GM12878 (cell line): ENCODE measurements at regions not wholly inside any gene's neighbourhood (a gene's known extent, or its start where the extent isn't known, plus 50 kb on each side); places are given as distances from the start of the nearest gene placed in this dataset.

Source experiments
- ATAC-seq: fragments of 200-7000 bp; cut with Tn5 transposase; 3 replicates; pipeline ENCODE4 v1.9.1; 2020; ENCODE audit warnings: mild to moderate bottlenecking, moderate library complexity
- BruUV-seq: library from RNA; stranded (reverse); fragments of 400-500 nt; replicated peaks from 2 replicates; lab custom pipeline; 2021; lab: Mats Ljungman, UMichigan
- CTCF ChIA-PET: fragments of 300-600 bp; sonication (Branson Sonifier 250); formaldehyde crosslinking; extraction: SDS; loops from one replicate; lab custom pipeline; 2021; ENCODE audit warnings: inconsistent platforms; lab: Yijun Ruan, JAX
- POLR2A ChIA-PET: fragments of 350-600 bp; formaldehyde crosslinking; extraction: SDS; loops from one replicate; lab custom pipeline; 2021; ENCODE audit warnings: inconsistent platforms; lab: Charles Lee
- RAD21 ChIA-PET: fragments of 300-600 bp; sonication (Branson Sonifier 250); formaldehyde crosslinking; loops from one replicate; lab custom pipeline; 2023; ENCODE audit warnings: antibody characterized with exemption; ENCODE audit not compliant: unreplicated experiment; lab: Charles Lee
- SMC1A ChIA-PET: fragments of 300-600 bp; sonication (Branson Sonifier 250); formaldehyde crosslinking; loops from one replicate; lab custom pipeline; 2023; ENCODE audit not compliant: unreplicated experiment, uncharacterized antibody; lab: Charles Lee
- DNase-seq: peaks from one replicate; pipeline ENCODE4 v3.0.0-alpha.2; 2011; ENCODE audit warnings: low read depth, low spot score
- FAIRE-seq: peaks from 3 replicates; lab custom pipeline; 2011; peaks lifted over from hg19 to GRCh38; lab: Jason Lieb, UNC
- H2AFZ ChIP-seq: 2 replicates; pipeline ENCODE4 v1.6.0; 2011; ENCODE audit warnings: low read depth, low read length, control low read depth; ENCODE audit not compliant: control insufficient read depth
- H3K27ac ChIP-seq: 2 replicates; pipeline ENCODE4 v1.5.1; 2011; ENCODE audit warnings: control low read depth; ENCODE audit not compliant: control insufficient read depth, insufficient read depth
- H3K27me3 ChIP-seq, 2 experiments: replicated peaks in 1 of 2; 2 replicates each; pipeline versions ENCODE4 v1.6.0 to v1.6.1; 2011; ENCODE audit warnings: low read length in 1 of 2; ENCODE audit not compliant: control insufficient read depth in 2 of 2, insufficient read depth in 2 of 2
- H3K36me3 ChIP-seq, 2 experiments: 2 replicates each; pipeline ENCODE4 v1.5.1; 2011; ENCODE audit warnings: low read length in 1 of 2; ENCODE audit not compliant: control insufficient read depth in 2 of 2, insufficient read depth in 2 of 2
- H3K4me1 ChIP-seq: 2 replicates; pipeline ENCODE4 v1.6.1; 2011; ENCODE audit warnings: mild to moderate bottlenecking, low read length, moderate library complexity, mixed read lengths; ENCODE audit not compliant: control insufficient read depth, insufficient read depth
- H3K4me2 ChIP-seq: 2 replicates; pipeline ENCODE4 v1.6.0; 2011; ENCODE audit warnings: control low read depth; ENCODE audit not compliant: control insufficient read depth, insufficient read depth
- H3K4me3 ChIP-seq: fragments of 200-600 bp; sonication (generic); 2 replicates; pipeline ENCODE4 v1.5.1; 2016
- H3K79me2 ChIP-seq: 2 replicates; pipeline ENCODE4 v1.6.0; 2011; ENCODE audit warnings: low read length; ENCODE audit not compliant: control insufficient read depth, insufficient read depth
- H3K9ac ChIP-seq: 2 replicates; pipeline ENCODE4 v1.8.0; 2011; ENCODE audit warnings: low read length, control low read depth, mixed read lengths; ENCODE audit not compliant: control insufficient read depth, insufficient read depth
- H3K9me3 ChIP-seq: replicated peaks from 3 replicates; pipeline ENCODE4 v1.5.1; 2011; ENCODE audit warnings: mild to moderate bottlenecking, low read length; ENCODE audit not compliant: control insufficient read depth, insufficient read depth
- H4K20me1 ChIP-seq: 2 replicates; pipeline ENCODE4 v1.6.0; 2011; ENCODE audit not compliant: control insufficient read depth, insufficient read depth
- CREM ChIP-seq: IDR thresholded peaks from 2 replicates; pipeline ENCODE4 v1.6.1; 2014; ENCODE audit warnings: antibody characterized with exemption, low read depth
- IRF4 ChIP-seq: IDR thresholded peaks from 2 replicates; pipeline ENCODE4 v1.6.1; 2011; ENCODE audit warnings: low read depth, low read length
- MEF2A ChIP-seq: IDR thresholded peaks from 2 replicates; pipeline ENCODE4 v1.6.1; 2011; ENCODE audit warnings: low read depth, mild to moderate bottlenecking, low read length, moderate library complexity; ENCODE audit not compliant: insufficient read depth
- MTA2 ChIP-seq: fragments of 450-650 bp; IDR thresholded peaks from 2 replicates; pipeline ENCODE4 v1.6.1; 2016; ENCODE audit warnings: low read depth, mild to moderate bottlenecking, moderate library complexity
- MTA3 ChIP-seq: IDR thresholded peaks from 2 replicates; pipeline ENCODE4 v1.6.1; 2012; ENCODE audit warnings: low read length, inconsistent platforms, borderline replicate concordance
- MXI1 ChIP-seq: fragments of 150-350 bp; IDR thresholded peaks from 2 replicates; pipeline ENCODE4 v1.6.1; 2011; ENCODE audit warnings: low read depth, mild to moderate bottlenecking, inconsistent platforms, low read length, improper control_type of control experiment
- NFXL1 ChIP-seq: fragments of 450-650 bp; IDR thresholded peaks from 2 replicates; pipeline ENCODE4 v1.6.1; 2017; ENCODE audit warnings: antibody characterized with exemption, mild to moderate bottlenecking, borderline replicate concordance
- NFYA ChIP-seq: IDR thresholded peaks from 2 replicates; pipeline ENCODE4 v1.6.1; 2011; ENCODE audit warnings: low read depth, mild to moderate bottlenecking, low read length, improper control_type of control experiment, borderline replicate concordance
- WGBS: methylation state at CpG from one replicate; pipeline ENCODE4 v1.1.6; 2016; ENCODE audit warnings: low lambda C conversion rate; ENCODE audit not compliant: insufficient replicate concordance, insufficient coverage; ENCODE audit errors: missing lambda C conversion rate; 5-methylcytosine and 5-hydroxymethylcytosine counted together
- in situ Hi-C: fragments of 300-500 bp; cut with MboI; formaldehyde crosslinking; loops from 9 replicates; pipeline ENCODE4 v1.14.3; 2018; ENCODE audit warnings: mixed read lengths
- intact Hi-C: fragments of 100-400 bp; cut with micrococcal nuclease; formaldehyde crosslinking; loops from one replicate; pipeline ENCODE4 v1.14.2; 2022; ENCODE audit not compliant: unreplicated experiment
- TF ChIP-seq, protein P1 (sequence below): IDR thresholded peaks from 2 replicates; pipeline ENCODE4 v1.6.1; 2011; ENCODE audit warnings: low read depth, mild to moderate bottlenecking, low read length, moderate library complexity, borderline replicate concordance; ENCODE audit errors: extremely low read depth

- CTCF ChIA-PET = no interaction called here
- H3K9me3 ChIP-seq = no peaks in the 10 kb centered on the region; the same call in 2 of the 3 replicates
- in situ Hi-C loops = no loop called here
- intact Hi-C loops = no loop called here
- SMC1A ChIA-PET = no interaction called here
- H3K36me3 ChIP-seq = no peaks in the 10 kb centered on the region
- POLR2A ChIA-PET = no interaction called here
- no peaks in the 10 kb centered on the region for H4K20me1 ChIP-seq
- 58% methylated on average over 26 of the region's 26 CpGs for WGBS
- BruUV-seq = no TSS peak
- ATAC-seq (no peak), FAIRE-seq (no peak), DNase-seq (no peak)
- H2AFZ ChIP-seq = no peak overlapping the region
- H3K9ac ChIP-seq = no peak overlapping the region
- no peak overlapping the region for H3K27ac ChIP-seq
- no peaks in the 10 kb centered on the region for H3K4me1 ChIP-seq
- no peak overlapping the region for H3K4me2 ChIP-seq
- H3K79me2 ChIP-seq = no peaks in the 10 kb centered on the region
- TF ChIP-seq MXI1 (no peak), MTA2 (no peak), MEF2A (no peak), MTA3 (no peak), NFYA (no peak), NFXL1 (no peak), CREM (no peak), IRF4 (no peak)
- TF ChIP-seq, protein P1, sequence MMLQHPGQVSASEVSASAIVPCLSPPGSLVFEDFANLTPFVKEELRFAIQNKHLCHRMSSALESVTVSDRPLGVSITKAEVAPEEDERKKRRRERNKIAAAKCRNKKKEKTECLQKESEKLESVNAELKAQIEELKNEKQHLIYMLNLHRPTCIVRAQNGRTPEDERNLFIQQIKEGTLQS = no peak
- no peak overlapping the region for H3K4me3 ChIP-seq
- H3K27me3 ChIP-seq = no peaks in the 10 kb centered on the region
- RAD21 ChIA-PET = no interaction called here
Observed at GRCh38 chr6:167669870-167670802, 156.6 kb upstream of the AFDN start.
